ENCODE measurements at regions not wholly inside any gene's neighbourhood (a gene's known extent, or its start where the extent isn't known, plus 50 kb on each side); places are given as distances from the start of the nearest gene placed in this dataset.

DNA sequence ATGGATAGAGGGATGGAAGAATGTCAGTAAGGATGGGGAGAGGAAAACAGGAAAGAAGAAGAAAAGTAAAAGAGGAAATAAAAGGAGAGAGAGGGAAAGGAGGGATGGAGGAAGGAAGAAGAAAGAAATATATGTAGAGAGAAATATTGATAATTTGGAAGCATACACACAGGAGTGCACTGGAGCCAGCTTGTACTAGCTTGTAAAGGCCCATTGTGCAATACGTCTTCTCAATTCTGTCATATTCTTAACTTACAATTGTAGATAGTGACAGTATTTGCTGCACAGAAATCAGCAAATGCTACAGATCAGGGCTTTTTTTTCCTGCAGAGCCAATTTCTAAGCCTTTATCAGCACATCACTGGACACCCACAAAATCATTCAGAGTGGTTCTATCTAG lies 458.8 kb upstream of the WWC1 start:
- no peak for TF ChIP-seq BACH2 (CRISPR knock-in tag; IDR thresholded peaks at IDR 0.05; ENCODE audit: borderline replicate concordance)
- TF ChIP-seq ISL1 (CRISPR knock-in tag; IDR thresholded peaks at IDR 0.05), result no peak
- no peak for TF ChIP-seq ZFP3 (CRISPR knock-in tag; IDR thresholded peaks at IDR 0.05)
- no peak for TF ChIP-seq ARNTL (CRISPR knock-in tag; IDR thresholded peaks at IDR 0.05; ENCODE audit: borderline replicate concordance, low read depth)
- no peak for TF ChIP-seq ZNF70 (CRISPR knock-in tag; IDR thresholded peaks at IDR 0.05)
- TF ChIP-seq OSR1 (CRISPR knock-in tag; IDR thresholded peaks at IDR 0.05), result no peak
- TF ChIP-seq, protein P1, sequence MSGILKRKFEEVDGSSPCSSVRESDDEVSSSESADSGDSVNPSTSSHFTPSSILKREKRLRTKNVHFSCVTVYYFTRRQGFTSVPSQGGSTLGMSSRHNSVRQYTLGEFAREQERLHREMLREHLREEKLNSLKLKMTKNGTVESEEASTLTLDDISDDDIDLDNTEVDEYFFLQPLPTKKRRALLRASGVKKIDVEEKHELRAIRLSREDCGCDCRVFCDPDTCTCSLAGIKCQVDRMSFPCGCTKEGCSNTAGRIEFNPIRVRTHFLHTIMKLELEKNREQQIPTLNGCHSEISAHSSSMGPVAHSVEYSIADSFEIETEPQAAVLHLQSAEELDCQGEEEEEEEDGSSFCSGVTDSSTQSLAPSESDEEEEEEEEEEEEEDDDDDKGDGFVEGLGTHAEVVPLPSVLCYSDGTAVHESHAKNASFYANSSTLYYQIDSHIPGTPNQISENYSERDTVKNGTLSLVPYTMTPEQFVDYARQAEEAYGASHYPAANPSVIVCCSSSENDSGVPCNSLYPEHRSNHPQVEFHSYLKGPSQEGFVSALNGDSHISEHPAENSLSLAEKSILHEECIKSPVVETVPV (CRISPR knock-in tag; IDR thresholded peaks at IDR 0.05), result no peak
- no peak for TF ChIP-seq ZC3H10 (CRISPR knock-in tag; IDR thresholded peaks at IDR 0.05)
- TF ChIP-seq GLIS3 (CRISPR knock-in tag; IDR thresholded peaks at IDR 0.05), result no peak
- no peak for TF ChIP-seq SNAI2 (CRISPR knock-in tag; IDR thresholded peaks at IDR 0.05)
- TF ChIP-seq, protein P2, sequence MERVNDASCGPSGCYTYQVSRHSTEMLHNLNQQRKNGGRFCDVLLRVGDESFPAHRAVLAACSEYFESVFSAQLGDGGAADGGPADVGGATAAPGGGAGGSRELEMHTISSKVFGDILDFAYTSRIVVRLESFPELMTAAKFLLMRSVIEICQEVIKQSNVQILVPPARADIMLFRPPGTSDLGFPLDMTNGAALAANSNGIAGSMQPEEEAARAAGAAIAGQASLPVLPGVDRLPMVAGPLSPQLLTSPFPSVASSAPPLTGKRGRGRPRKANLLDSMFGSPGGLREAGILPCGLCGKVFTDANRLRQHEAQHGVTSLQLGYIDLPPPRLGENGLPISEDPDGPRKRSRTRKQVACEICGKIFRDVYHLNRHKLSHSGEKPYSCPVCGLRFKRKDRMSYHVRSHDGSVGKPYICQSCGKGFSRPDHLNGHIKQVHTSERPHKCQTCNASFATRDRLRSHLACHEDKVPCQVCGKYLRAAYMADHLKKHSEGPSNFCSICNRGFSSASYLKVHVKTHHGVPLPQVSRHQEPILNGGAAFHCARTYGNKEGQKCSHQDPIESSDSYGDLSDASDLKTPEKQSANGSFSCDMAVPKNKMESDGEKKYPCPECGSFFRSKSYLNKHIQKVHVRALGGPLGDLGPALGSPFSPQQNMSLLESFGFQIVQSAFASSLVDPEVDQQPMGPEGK (CRISPR knock-in tag; IDR thresholded peaks at IDR 0.05; ENCODE audit: borderline replicate concordance), result no peak
- no peak for TF ChIP-seq PPARA (CRISPR knock-in tag; IDR thresholded peaks at IDR 0.05; ENCODE audit: borderline replicate concordance)
- TF ChIP-seq, protein P3, sequence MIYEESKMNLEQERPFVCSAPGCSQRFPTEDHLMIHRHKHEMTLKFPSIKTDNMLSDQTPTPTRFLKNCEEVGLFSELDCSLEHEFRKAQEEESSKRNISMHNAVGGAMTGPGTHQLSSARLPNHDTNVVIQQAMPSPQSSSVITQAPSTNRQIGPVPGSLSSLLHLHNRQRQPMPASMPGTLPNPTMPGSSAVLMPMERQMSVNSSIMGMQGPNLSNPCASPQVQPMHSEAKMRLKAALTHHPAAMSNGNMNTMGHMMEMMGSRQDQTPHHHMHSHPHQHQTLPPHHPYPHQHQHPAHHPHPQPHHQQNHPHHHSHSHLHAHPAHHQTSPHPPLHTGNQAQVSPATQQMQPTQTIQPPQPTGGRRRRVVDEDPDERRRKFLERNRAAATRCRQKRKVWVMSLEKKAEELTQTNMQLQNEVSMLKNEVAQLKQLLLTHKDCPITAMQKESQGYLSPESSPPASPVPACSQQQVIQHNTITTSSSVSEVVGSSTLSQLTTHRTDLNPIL (CRISPR knock-in tag; IDR thresholded peaks at IDR 0.05; ENCODE audit: low read depth), result no peak
- no peak for TF ChIP-seq RARB (CRISPR knock-in tag; IDR thresholded peaks at IDR 0.05)
- TF ChIP-seq TCF4 (CRISPR knock-in tag; IDR thresholded peaks at IDR 0.05; ENCODE audit: borderline replicate concordance), result no peak
- TF ChIP-seq, protein P4, sequence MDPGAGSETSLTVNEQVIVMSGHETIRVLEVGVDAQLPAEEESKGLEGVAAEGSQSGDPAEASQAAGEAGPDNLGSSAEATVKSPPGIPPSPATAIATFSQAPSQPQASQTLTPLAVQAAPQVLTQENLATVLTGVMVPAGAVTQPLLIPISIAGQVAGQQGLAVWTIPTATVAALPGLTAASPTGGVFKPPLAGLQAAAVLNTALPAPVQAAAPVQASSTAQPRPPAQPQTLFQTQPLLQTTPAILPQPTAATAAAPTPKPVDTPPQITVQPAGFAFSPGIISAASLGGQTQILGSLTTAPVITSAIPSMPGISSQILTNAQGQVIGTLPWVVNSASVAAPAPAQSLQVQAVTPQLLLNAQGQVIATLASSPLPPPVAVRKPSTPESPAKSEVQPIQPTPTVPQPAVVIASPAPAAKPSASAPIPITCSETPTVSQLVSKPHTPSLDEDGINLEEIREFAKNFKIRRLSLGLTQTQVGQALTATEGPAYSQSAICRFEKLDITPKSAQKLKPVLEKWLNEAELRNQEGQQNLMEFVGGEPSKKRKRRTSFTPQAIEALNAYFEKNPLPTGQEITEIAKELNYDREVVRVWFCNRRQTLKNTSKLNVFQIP (CRISPR knock-in tag; IDR thresholded peaks at IDR 0.05; ENCODE audit: borderline replicate concordance, low read depth), result no peak
- no peak for TF ChIP-seq ZNF8 (CRISPR knock-in tag; IDR thresholded peaks at IDR 0.05)
- TF ChIP-seq CSDC2 (CRISPR knock-in tag; IDR thresholded peaks at IDR 0.05), result no peak
- no peak for TF ChIP-seq ZFP30 (CRISPR knock-in tag; IDR thresholded peaks at IDR 0.05)
- no peak for ATAC-seq

DNA sequence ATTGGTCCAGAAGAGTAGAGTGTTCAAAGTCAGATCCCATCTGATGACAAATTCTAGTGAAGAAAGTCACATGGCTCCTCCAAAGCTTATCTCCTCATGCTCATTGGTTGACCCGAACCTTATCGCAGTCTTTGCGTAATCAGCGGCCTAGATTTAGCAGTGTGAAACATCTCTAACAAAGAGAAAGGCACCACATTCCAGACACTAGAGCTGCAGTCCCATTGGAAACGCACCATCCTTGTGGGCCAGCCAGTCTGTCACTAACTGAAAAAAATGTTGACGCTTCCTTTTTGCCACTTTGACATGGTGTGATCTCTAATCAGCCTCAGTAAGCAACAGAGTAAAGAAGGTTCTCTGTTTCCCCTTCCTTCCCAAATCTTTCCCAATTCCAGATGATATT lies 458.0 kb upstream of the WWC1 start:
- ATAC-seq, result no peak
- TF ChIP-seq ARNTL (CRISPR knock-in tag; IDR thresholded peaks at IDR 0.05; ENCODE audit: borderline replicate concordance, low read depth) (no peak), ZNF565 (CRISPR knock-in tag; conservative IDR thresholded peaks at IDR 0.05; ENCODE audit: low read depth) (no peak), ZC3H10 (CRISPR knock-in tag; IDR thresholded peaks at IDR 0.05) (no peak), ZFP30 (CRISPR knock-in tag; IDR thresholded peaks at IDR 0.05) (no peak), CSDC2 (CRISPR knock-in tag; IDR thresholded peaks at IDR 0.05) (no peak), ZNF8 (CRISPR knock-in tag; IDR thresholded peaks at IDR 0.05) (no peak), TCF4 (CRISPR knock-in tag; IDR thresholded peaks at IDR 0.05; ENCODE audit: borderline replicate concordance) (no peak), TOX (CRISPR knock-in tag; IDR thresholded peaks at IDR 0.05; ENCODE audit: borderline replicate concordance) (no peak)
- TF ChIP-seq, protein P4 (CRISPR knock-in tag; IDR thresholded peaks at IDR 0.05; ENCODE audit: borderline replicate concordance, low read depth), result no peak
- TF ChIP-seq, protein P5, sequence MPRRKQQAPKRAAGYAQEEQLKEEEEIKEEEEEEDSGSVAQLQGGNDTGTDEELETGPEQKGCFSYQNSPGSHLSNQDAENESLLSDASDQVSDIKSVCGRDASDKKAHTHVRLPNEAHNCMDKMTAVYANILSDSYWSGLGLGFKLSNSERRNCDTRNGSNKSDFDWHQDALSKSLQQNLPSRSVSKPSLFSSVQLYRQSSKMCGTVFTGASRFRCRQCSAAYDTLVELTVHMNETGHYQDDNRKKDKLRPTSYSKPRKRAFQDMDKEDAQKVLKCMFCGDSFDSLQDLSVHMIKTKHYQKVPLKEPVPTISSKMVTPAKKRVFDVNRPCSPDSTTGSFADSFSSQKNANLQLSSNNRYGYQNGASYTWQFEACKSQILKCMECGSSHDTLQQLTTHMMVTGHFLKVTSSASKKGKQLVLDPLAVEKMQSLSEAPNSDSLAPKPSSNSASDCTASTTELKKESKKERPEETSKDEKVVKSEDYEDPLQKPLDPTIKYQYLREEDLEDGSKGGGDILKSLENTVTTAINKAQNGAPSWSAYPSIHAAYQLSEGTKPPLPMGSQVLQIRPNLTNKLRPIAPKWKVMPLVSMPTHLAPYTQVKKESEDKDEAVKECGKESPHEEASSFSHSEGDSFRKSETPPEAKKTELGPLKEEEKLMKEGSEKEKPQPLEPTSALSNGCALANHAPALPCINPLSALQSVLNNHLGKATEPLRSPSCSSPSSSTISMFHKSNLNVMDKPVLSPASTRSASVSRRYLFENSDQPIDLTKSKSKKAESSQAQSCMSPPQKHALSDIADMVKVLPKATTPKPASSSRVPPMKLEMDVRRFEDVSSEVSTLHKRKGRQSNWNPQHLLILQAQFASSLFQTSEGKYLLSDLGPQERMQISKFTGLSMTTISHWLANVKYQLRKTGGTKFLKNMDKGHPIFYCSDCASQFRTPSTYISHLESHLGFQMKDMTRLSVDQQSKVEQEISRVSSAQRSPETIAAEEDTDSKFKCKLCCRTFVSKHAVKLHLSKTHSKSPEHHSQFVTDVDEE (CRISPR knock-in tag; IDR thresholded peaks at IDR 0.05), result no peak
- TF ChIP-seq, protein P1 (CRISPR knock-in tag; IDR thresholded peaks at IDR 0.05), result no peak

All from SK-N-SH treated with all-trans-retinoic acid at 6 μM for 48 hours (cell line).